C4-2B (cell line): ENCODE measurements at regions not wholly inside any gene's neighbourhood (a gene's known extent, or its start where the extent isn't known, plus 50 kb on each side); places are given as distances from the start of the nearest gene placed in this dataset.

Source experiments
- ZFX ChIP-seq: fragments of 450-650 bp; IDR thresholded peaks from 2 replicates; pipeline ENCODE4 v1.6.1; 2017
- TF ChIP-seq, protein P1 (sequence below): fragments of 450-650 bp; conservative IDR thresholded peaks from 2 replicates; pipeline ENCODE4 v1.5.1; 2017; ENCODE audit warnings: mild to moderate bottlenecking

DNA sequence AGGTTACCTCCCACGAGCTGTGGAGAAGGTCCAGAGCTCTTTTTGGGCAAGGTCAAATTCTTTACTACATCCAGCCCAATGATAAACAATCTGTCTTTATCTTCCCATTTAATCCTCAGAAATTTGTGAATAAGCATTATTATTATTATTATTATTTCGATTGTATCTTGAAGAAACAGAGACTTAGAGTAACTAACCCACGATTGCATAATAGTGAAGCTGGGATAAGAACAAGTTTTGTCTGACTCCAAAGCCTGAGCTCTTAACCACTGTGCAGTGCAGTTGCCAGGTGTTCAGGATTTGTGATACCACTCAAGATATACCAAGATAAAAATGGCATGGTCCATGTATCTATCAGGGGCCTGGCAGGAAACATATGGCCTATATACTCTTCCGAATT, 166.5 kb upstream of the LDB2 start:
- TF ChIP-seq, protein P1, sequence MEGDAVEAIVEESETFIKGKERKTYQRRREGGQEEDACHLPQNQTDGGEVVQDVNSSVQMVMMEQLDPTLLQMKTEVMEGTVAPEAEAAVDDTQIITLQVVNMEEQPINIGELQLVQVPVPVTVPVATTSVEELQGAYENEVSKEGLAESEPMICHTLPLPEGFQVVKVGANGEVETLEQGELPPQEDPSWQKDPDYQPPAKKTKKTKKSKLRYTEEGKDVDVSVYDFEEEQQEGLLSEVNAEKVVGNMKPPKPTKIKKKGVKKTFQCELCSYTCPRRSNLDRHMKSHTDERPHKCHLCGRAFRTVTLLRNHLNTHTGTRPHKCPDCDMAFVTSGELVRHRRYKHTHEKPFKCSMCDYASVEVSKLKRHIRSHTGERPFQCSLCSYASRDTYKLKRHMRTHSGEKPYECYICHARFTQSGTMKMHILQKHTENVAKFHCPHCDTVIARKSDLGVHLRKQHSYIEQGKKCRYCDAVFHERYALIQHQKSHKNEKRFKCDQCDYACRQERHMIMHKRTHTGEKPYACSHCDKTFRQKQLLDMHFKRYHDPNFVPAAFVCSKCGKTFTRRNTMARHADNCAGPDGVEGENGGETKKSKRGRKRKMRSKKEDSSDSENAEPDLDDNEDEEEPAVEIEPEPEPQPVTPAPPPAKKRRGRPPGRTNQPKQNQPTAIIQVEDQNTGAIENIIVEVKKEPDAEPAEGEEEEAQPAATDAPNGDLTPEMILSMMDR, result no peak
- TF ChIP-seq ZFX, result no peak
